ENCODE measurements at regions not wholly inside any gene's neighbourhood (a gene's known extent, or its start where the extent isn't known, plus 50 kb on each side); places are given as distances from the start of the nearest gene placed in this dataset.

DNA sequence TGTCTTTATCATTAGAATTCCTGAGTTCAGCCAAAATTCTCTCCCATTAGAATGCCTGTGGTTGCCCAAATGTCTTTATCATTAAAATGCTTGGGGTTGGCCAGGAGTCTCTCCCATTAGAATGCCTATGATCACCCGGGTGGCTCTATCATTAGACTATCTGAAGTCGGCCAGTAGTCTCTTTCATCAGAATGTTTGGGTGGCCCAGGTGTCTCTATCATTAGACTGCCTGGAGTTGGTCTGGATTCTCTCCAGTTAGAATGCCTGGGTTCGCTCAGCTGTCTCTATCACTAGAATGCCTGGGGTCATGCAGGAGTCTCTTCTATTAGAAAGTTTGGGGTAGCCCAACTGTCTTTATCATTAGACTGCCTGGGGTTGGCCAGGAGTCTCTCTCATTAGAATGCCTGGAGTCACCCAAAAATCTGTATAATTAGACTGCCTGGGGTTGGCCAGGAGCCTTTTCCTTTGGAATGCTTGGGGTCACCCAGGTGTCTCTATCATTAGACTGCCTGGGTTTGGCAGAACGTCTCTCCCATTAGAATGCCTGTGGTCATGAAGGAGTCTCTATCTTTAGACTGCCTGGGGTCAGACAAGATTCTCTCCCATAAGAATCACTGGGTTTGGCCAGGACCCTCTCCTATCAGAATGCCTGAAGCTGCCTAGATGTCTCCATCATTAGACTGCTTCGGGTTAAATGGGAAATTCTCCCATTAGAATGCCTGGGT is 1478.3 kb downstream of the UQCRFS1 start:
- H4K20me1 ChIP-seq (ENCODE audit: insufficient read depth, low read length): no peaks in the 10 kb centered on the region
- no peaks in the 10 kb centered on the region for H3K79me2 ChIP-seq (ENCODE audit: insufficient read depth, low read length)
- H2AFZ ChIP-seq (ENCODE audit: low read length): no peak overlapping the region
- no peaks in the 10 kb centered on the region for H3K4me1 ChIP-seq (ENCODE audit: insufficient read depth, low read length)
- no peaks in the 10 kb centered on the region for H3K36me3 ChIP-seq (ENCODE audit: insufficient read depth, low read length)
- no peak overlapping the region for H3K27ac ChIP-seq (ENCODE audit: low read depth, low read length)
- H3K9me3 ChIP-seq (ENCODE audit: low read depth, low read length): no peaks in the 10 kb centered on the region
- no peak overlapping the region for H3K4me3 ChIP-seq (ENCODE audit: insufficient read depth, low read length)
- TF ChIP-seq CTCF (IDR thresholded peaks at IDR 0.05; ENCODE audit: extremely low read depth, low read depth, low read length): no peak
- no peak overlapping the region for H3K4me2 ChIP-seq (ENCODE audit: insufficient read depth, low read length)
- DNase-seq (ENCODE audit: insufficient read length, low spot score, missing footprints): no peak
- H3K27me3 ChIP-seq (ENCODE audit: insufficient read depth, low read length): no peaks in the 10 kb centered on the region

DNA sequence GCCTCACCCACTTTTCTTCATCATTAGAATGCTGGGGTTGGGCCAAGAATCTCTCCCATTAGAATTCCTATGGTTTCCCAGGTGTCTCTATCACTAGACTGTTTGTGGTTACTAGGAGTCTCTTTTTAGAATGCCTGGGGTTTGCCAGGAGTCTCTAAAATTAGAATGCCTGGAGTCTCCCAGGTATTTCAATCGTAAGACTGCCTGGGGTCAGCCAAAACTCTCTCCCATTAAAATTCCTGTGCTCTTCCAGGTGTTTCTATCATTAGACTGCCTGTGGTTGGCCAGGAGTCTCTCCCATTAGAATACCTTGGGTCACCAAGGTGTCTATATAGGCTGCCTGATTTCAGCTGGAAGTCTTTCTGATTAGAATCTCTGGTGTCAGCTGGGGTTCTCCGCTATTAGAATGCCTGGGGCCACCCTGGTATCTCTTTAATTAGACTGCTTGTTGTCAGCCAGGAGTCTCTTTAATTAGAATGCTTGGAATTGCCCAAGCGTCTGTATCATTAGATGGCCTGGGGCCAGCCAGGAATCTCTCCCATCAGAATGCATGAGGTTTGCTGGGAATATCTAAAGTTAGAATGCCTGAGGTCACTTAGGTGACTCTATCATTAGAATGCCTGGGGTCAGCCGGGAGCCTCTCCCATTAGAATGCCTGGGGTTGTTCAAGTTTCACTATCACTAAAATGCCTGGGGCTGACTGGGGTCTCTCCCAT is 1479.2 kb downstream of the UQCRFS1 start:
- Histone ChIP-seq H2AFZ (ENCODE audit: low read length) (no peak overlapping the region), H3K27ac (ENCODE audit: low read depth, low read length) (no peak overlapping the region), H3K4me1 (ENCODE audit: insufficient read depth, low read length) (no peaks in the 10 kb centered on the region), H3K36me3 (ENCODE audit: insufficient read depth, low read length) (no peaks in the 10 kb centered on the region), H3K4me3 (ENCODE audit: insufficient read depth, low read length) (no peak overlapping the region), H3K9me3 (ENCODE audit: low read depth, low read length) (no peaks in the 10 kb centered on the region), H4K20me1 (ENCODE audit: insufficient read depth, low read length) (no peaks in the 10 kb centered on the region), H3K79me2 (ENCODE audit: insufficient read depth, low read length) (no peaks in the 10 kb centered on the region), H3K4me2 (ENCODE audit: insufficient read depth, low read length) (no peak overlapping the region), H3K27me3 (ENCODE audit: insufficient read depth, low read length) (no peaks in the 10 kb centered on the region)
- TF ChIP-seq CTCF (IDR thresholded peaks at IDR 0.05; ENCODE audit: extremely low read depth, low read depth, low read length): no peak
- no peak for DNase-seq (ENCODE audit: insufficient read length, low spot score, missing footprints)

DNA sequence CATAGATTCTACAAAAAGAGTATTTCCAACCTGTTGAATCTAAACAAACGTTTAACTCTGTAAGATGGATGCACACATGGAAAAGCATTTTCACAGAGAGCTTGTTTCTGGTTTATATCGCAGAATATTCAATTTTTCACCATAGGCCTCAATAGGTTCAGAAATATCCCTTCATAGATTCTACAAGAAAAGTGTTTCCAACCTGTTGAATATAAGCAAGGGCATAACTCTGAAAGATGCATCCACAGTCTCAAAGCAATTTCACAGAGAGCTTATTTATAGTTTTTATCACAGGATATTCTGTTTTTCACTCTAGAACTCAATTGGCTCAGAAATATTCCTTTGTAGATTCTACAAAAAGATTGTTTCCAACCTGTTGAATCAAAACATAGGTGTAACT is 1483.6 kb downstream of the UQCRFS1 start:
- H2AFZ ChIP-seq (ENCODE audit: low read length): no peak overlapping the region
- no peaks in the 10 kb centered on the region for H3K36me3 ChIP-seq (ENCODE audit: insufficient read depth, low read length)
- H3K27ac ChIP-seq (ENCODE audit: low read depth, low read length): no peak overlapping the region
- H3K27me3 ChIP-seq (ENCODE audit: insufficient read depth, low read length): no peaks in the 10 kb centered on the region
- H3K4me2 ChIP-seq (ENCODE audit: insufficient read depth, low read length): no peak overlapping the region
- H4K20me1 ChIP-seq (ENCODE audit: insufficient read depth, low read length): no peaks in the 10 kb centered on the region
- no peaks in the 10 kb centered on the region for H3K4me1 ChIP-seq (ENCODE audit: insufficient read depth, low read length)
- H3K9me3 ChIP-seq (ENCODE audit: low read depth, low read length): no peaks in the 10 kb centered on the region
- H3K4me3 ChIP-seq (ENCODE audit: insufficient read depth, low read length): no peak overlapping the region
- no peaks in the 10 kb centered on the region for H3K79me2 ChIP-seq (ENCODE audit: insufficient read depth, low read length)
- no peak for TF ChIP-seq CTCF (IDR thresholded peaks at IDR 0.05; ENCODE audit: extremely low read depth, low read depth, low read length)
- DNase-seq (ENCODE audit: insufficient read length, low spot score, missing footprints): no peak

DNA sequence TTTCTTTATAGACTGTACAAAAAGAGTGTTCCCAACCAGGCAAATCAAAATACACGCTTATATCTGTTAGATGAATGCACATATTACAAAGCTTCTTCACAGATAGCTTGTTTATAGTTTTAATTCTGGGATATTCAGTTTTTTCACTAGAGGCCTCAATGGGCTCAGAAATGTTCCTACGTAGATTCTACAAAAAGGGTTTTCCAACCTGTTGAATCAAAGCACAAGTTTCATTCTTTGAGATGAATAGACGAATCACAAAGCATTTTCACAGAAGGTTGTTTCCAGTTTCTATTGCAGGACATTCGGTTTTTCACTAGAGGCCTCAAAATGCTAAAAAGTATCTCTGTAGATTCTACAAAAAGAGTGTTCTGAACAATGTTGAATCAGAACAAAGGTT is 1490.3 kb downstream of the UQCRFS1 start:
- Histone ChIP-seq H2AFZ (ENCODE audit: low read length) (no peak overlapping the region), H3K27ac (ENCODE audit: low read depth, low read length) (no peak overlapping the region), H3K9me3 (ENCODE audit: low read depth, low read length) (no peaks in the 10 kb centered on the region), H3K27me3 (ENCODE audit: insufficient read depth, low read length) (no peaks in the 10 kb centered on the region), H3K36me3 (ENCODE audit: insufficient read depth, low read length) (no peaks in the 10 kb centered on the region), H4K20me1 (ENCODE audit: insufficient read depth, low read length) (no peaks in the 10 kb centered on the region), H3K4me3 (ENCODE audit: insufficient read depth, low read length) (no peak overlapping the region), H3K79me2 (ENCODE audit: insufficient read depth, low read length) (no peaks in the 10 kb centered on the region), H3K4me1 (ENCODE audit: insufficient read depth, low read length) (no peaks in the 10 kb centered on the region), H3K4me2 (ENCODE audit: insufficient read depth, low read length) (no peak overlapping the region)
- no peak for DNase-seq (ENCODE audit: insufficient read length, low spot score, missing footprints)
- TF ChIP-seq CTCF (IDR thresholded peaks at IDR 0.05; ENCODE audit: extremely low read depth, low read depth, low read length): no peak

All from osteoblast (primary cell).